Omental fat pad (tissue), 3 donors: ENCODE measurements at regions not wholly inside any gene's neighbourhood (a gene's known extent, or its start where the extent isn't known, plus 50 kb on each side); places are given as distances from the start of the nearest gene placed in this dataset.

ENCODE experiments used
- ATAC-seq: fragments of 150-250 bp; one replicate; pipeline ENCODE4 v1.9.1; 2016; ENCODE audit warnings: mild to moderate bottlenecking, moderate library complexity; ENCODE audit not compliant: low FRiP score
- DNase-seq: peaks from one replicate; pipeline ENCODE4 v3.0.0-alpha.2; 2019; ENCODE audit warnings: low spot score
- TF ChIP-seq, protein P1 (sequence below), 3 donors: fragments of 450-650 bp; IDR thresholded peaks; one replicate each; pipeline ENCODE4 v1.5.1; 2016 to 2017; ENCODE audit warnings: antibody characterized with exemption in 3 of 3, mild to moderate bottlenecking in 3 of 3, moderate library complexity in 2 of 3

DNA sequence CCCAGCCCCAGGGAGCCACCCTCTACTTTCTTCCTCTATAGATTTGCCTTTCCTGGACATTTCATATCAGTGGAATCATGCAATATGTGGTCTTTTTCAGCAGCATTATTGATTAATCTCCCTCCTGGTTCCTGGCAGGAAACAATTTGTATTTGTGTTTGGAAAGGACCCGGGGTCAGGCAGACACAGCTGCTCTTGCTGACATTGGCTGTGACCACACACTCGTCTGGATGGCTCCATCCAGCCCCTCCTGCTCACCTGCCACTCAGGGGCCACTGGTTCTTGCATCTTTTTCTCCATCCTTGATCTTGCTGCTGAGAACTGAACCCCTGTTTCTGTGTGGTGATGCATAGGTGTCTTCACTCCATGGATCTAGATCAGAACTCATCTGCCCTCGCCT is 176.6 kb upstream of the MKI67 start:
- DNase-seq (no peak), ATAC-seq (no peak)
- TF ChIP-seq, protein P1, sequence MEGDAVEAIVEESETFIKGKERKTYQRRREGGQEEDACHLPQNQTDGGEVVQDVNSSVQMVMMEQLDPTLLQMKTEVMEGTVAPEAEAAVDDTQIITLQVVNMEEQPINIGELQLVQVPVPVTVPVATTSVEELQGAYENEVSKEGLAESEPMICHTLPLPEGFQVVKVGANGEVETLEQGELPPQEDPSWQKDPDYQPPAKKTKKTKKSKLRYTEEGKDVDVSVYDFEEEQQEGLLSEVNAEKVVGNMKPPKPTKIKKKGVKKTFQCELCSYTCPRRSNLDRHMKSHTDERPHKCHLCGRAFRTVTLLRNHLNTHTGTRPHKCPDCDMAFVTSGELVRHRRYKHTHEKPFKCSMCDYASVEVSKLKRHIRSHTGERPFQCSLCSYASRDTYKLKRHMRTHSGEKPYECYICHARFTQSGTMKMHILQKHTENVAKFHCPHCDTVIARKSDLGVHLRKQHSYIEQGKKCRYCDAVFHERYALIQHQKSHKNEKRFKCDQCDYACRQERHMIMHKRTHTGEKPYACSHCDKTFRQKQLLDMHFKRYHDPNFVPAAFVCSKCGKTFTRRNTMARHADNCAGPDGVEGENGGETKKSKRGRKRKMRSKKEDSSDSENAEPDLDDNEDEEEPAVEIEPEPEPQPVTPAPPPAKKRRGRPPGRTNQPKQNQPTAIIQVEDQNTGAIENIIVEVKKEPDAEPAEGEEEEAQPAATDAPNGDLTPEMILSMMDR (IDR thresholded peaks at IDR 0.05), result no peak

DNA sequence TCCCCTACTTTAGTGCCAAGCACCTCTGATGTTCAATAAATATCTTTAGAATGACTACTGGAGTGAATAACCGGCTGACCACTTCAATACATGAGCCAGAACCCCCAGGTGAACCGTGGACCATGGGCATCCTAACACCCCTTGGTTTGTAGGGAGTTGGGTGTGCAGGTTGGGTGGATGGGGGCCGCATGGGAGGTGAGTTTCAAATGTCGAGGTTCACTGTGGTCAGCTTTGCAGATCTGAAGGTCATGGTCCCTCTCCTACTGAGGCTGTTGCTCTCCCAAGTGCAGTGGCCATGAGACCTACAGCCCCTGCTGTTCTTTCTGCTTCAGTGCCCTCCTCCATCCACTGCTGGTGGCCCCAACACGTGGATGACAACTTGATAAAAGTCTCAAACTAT is 178.0 kb upstream of the MKI67 start:
- DNase-seq, result no peak
- TF ChIP-seq, protein P1 (IDR thresholded peaks at IDR 0.05), result no peak
- ATAC-seq, result no peak

DNA sequence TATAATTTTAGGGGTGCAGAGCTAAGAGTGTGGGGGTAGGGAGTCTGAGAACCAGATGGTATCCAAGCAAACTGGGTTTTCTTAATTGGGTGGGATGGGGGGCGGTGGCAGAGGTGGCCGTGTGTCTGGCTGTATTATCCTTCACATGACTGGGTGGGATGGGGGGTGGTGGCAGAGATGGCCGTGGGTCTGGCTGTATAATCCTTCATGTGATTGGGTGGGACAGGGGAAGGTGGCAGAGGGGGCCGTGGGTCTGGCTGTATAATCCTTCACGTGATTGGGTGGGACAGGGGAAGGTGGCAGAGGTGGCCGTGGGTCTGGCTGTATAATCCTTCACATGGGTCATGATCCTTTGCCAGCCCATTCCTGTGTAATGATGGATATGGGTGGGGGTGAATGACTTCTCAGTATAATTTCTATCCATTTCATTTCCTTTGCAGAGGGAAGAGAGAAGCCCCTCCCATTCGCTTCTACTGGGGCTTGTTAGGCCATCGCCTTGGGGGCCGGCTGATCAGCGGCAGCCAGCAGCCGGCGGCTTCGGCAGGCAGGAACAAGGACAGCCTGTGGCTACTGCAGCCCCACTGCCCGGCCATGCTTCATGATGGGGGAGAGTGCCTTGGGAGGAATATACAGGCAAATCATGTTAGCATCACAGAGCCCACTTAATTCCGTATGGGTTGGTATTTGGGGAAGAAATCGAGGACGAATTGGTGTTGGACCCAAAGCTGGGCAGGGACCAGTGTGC is 179.6 kb upstream of the MKI67 start:
- TF ChIP-seq, protein P1 (IDR thresholded peaks at IDR 0.05), result no peak
- ATAC-seq (no peak), DNase-seq (no peak)

DNA sequence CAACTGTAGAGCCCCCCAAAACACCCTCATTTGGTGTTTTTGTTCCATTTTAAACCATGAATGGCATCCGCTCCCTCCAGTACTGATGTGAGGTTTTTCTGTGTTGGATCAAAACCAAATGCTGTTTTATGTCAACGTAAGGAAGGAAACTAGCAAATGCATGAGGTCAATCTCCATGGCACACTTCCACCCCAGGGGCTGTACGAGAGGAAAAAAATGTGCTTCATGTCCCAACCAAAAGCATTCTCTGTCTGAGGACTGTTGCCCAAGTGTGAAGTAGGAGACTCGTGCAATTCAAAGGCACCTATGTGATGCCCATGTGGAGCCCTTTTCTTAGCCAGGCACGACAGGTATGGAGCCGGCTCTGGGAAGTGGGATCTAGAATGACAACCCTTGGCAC is 180.3 kb upstream of the MKI67 start:
- DNase-seq (no peak), ATAC-seq (no peak)
- TF ChIP-seq, protein P1 (IDR thresholded peaks at IDR 0.05), result no peak

DNA sequence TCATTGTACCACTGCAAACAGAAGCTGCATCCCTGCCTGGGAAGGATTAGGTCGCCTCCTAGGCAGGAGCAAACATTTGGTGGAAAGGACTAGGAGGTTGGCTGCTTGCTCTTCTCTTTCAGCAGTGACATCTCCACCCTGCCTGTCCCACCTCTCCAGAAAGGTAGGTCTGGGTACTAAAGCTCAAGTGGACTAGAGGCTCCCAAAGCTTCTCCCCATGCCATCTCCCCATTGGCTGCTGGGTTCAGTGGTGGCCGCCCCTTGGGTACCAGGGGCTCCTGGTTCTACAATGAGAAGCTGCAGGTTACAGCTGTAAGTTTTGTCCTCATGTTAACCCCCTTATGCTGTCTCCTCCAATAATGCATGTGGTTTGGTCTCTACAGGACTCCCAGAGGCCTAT is 180.7 kb upstream of the MKI67 start:
- DNase-seq, result no peak

DNA sequence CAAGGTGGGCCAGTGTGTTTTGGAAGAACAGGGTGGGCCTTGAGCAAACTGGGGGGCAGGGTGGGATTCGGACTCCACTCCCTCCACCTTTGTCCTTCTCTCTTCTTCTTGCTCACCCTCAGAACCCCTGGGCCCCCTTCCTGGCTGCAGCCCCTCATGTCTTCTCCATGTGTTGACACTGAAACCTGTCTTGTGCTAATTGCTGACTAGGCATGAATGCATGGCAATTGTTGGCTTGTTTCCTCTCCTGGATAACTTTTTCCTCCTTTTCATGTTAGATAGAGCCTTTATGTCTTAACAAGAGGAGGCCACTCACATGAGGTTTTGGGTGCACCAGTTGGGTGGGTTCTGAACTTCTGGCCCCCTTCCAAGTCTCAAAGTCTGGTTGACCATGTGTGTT is 181.6 kb upstream of the MKI67 start:
- DNase-seq, result no peak

More for the DNA sequence above, 180.7 kb upstream of the MKI67 start:
- TF ChIP-seq, protein P1 (IDR thresholded peaks at IDR 0.05), result no peak
- ATAC-seq, result no peak

More for the DNA sequence above, 181.6 kb upstream of the MKI67 start:
- no peak for ATAC-seq
- TF ChIP-seq, protein P1 (IDR thresholded peaks at IDR 0.05), result no peak
